ENCODE measurements at regions not wholly inside any gene's neighbourhood (a gene's known extent, or its start where the extent isn't known, plus 50 kb on each side); places are given as distances from the start of the nearest gene placed in this dataset.

GRCh38 chr2:175323162-175323561, 141.7 kb upstream of the ATP5MC3 start:
- TF ChIP-seq CTCF (conservative IDR thresholded peaks at IDR 0.05; ENCODE audit: low read depth, low read length), result no peak
- H3K4me3 ChIP-seq (ENCODE audit: low read length), result no peak overlapping the region
- no peak for DNase-seq (ENCODE audit: low read depth)

- no peak for TF ChIP-seq CTCF (conservative IDR thresholded peaks at IDR 0.05; ENCODE audit: low read depth, low read length)
Observed at GRCh38 chr2:175318542-175318941, 137.0 kb upstream of the ATP5MC3 start.

GRCh38 chr2:175317751-175318150, 136.2 kb upstream of the ATP5MC3 start:
- no peak overlapping the region for H3K4me3 ChIP-seq (ENCODE audit: low read length)
- DNase-seq (ENCODE audit: low read depth), result no peak
- no peak for TF ChIP-seq CTCF (conservative IDR thresholded peaks at IDR 0.05; ENCODE audit: low read depth, low read length)

More at GRCh38 chr2:175318542-175318941, 137.0 kb upstream of the ATP5MC3 start:
- H3K4me3 ChIP-seq (ENCODE audit: low read length), result no peak overlapping the region
- no peak for DNase-seq (ENCODE audit: low read depth)

- TF ChIP-seq CTCF (conservative IDR thresholded peaks at IDR 0.05; ENCODE audit: low read depth, low read length), result no peak
- no peak overlapping the region for H3K4me3 ChIP-seq (ENCODE audit: low read length)
- DNase-seq (ENCODE audit: low read depth), result no peak
Observed at GRCh38 chr2:175312137-175312536, 130.6 kb upstream of the ATP5MC3 start.

- DNase-seq (ENCODE audit: low read depth), result no peak
- no peak for TF ChIP-seq CTCF (conservative IDR thresholded peaks at IDR 0.05; ENCODE audit: low read depth, low read length)
Observed at GRCh38 chr2:175310813-175311504, 129.4 kb upstream of the ATP5MC3 start.

GRCh38 chr2:175309799-175310198, 128.3 kb upstream of the ATP5MC3 start:
- TF ChIP-seq CTCF (conservative IDR thresholded peaks at IDR 0.05; ENCODE audit: low read depth, low read length), result peak; percentile 69
- DNase-seq (ENCODE audit: low read depth), result no peak
- H3K4me3 ChIP-seq (ENCODE audit: low read length), result no peak overlapping the region

More at GRCh38 chr2:175310813-175311504, 129.4 kb upstream of the ATP5MC3 start:
- no peak overlapping the region for H3K4me3 ChIP-seq (ENCODE audit: low read length)

GRCh38 chr2:175308005-175308404, 126.5 kb upstream of the ATP5MC3 start:
- DNase-seq (ENCODE audit: low read depth), result no peak
- no peak for TF ChIP-seq CTCF (conservative IDR thresholded peaks at IDR 0.05; ENCODE audit: low read depth, low read length)
- H3K4me3 ChIP-seq (ENCODE audit: low read length), result no peak overlapping the region
